ENCODE measurements at regions not wholly inside any gene's neighbourhood (a gene's known extent, or its start where the extent isn't known, plus 50 kb on each side); places are given as distances from the start of the nearest gene placed in this dataset.

- TF ChIP-seq EZH2 (IDR thresholded peaks at IDR 0.05; ENCODE audit: borderline replicate concordance, insufficient read depth, low read depth, low read length, poor library complexity, severe bottlenecking) (no peak), CTCF (IDR thresholded peaks at IDR 0.05) (no peak)
Observed at GRCh38 chr6:97443408-97444080, 160.5 kb upstream of the MMS22L start.

All from B cell (primary cell).